OCI-LY7 (cell line): ENCODE measurements at regions not wholly inside any gene's neighbourhood (a gene's known extent, or its start where the extent isn't known, plus 50 kb on each side); places are given as distances from the start of the nearest gene placed in this dataset.

ENCODE experiments used
- BruUV-seq: library from RNA; stranded (reverse); fragments of 400-500 nt; replicated peaks from 2 replicates; lab custom pipeline; 2021; lab: Mats Ljungman, UMichigan
- CTCF ChIA-PET: fragments of 300-600 bp; sonication (Branson Sonifier 250); formaldehyde crosslinking; loops from one replicate; lab custom pipeline; 2022; ENCODE audit warnings: antibody characterized with exemption; ENCODE audit not compliant: unreplicated experiment; lab: Charles Lee
- POLR2A ChIA-PET: fragments of 300-600 bp; sonication (Branson Sonifier 250); formaldehyde crosslinking; loops from one replicate; lab custom pipeline; 2022; ENCODE audit warnings: antibody characterized with exemption; lab: Charles Lee
- DNase-seq: peaks from one replicate; pipeline ENCODE4 v3.0.0-alpha.2; 2015; ENCODE audit warnings: low spot score
- H2AFZ ChIP-seq: fragments of 200-600 bp; sonication (generic), shearing (Covaris generic); 2 replicates; pipeline ENCODE4 v1.6.1; 2014; ENCODE audit warnings: mild to moderate bottlenecking, antibody characterized with exemption, low read length, moderate library complexity
- H3K27ac ChIP-seq: fragments of 200-600 bp; sonication (generic); 2 replicates; pipeline ENCODE4 v1.5.1; 2014; ENCODE audit warnings: mixed run types, low read depth, mild to moderate bottlenecking, moderate library complexity, low read length, inconsistent platforms; ENCODE audit not compliant: poor library complexity, severe bottlenecking
- H3K36me3 ChIP-seq: fragments of 200-600 bp; sonication (generic); 2 replicates; pipeline ENCODE4 v1.6.1; 2014; ENCODE audit warnings: mild to moderate bottlenecking, antibody characterized with exemption, low read length, moderate library complexity, mixed read lengths; ENCODE audit not compliant: insufficient read depth
- H3K4me1 ChIP-seq: fragments of 200-600 bp; sonication (generic); 2 replicates; pipeline ENCODE4 v1.5.1; 2014; ENCODE audit warnings: mild to moderate bottlenecking, low read length; ENCODE audit not compliant: insufficient read depth, poor library complexity, severe bottlenecking
- H3K4me2 ChIP-seq: fragments of 200-600 bp; sonication (generic); 2 replicates; pipeline ENCODE4 v1.6.1; 2014; ENCODE audit warnings: mild to moderate bottlenecking, low read length
- H3K4me3 ChIP-seq: fragments of 200-600 bp; sonication (generic); 2 replicates; pipeline ENCODE4 v1.5.1; 2014; ENCODE audit warnings: mild to moderate bottlenecking, low read depth, low read length; ENCODE audit not compliant: poor library complexity, severe bottlenecking
- H3K79me2 ChIP-seq: fragments of 200-600 bp; sonication (generic); 2 replicates; pipeline ENCODE4 v1.6.1; 2016; ENCODE audit warnings: low read depth, mild to moderate bottlenecking, low read length, moderate library complexity, mixed read lengths; ENCODE audit not compliant: insufficient read depth
- H3K9me2 ChIP-seq: fragments of 200-600 bp; sonication (generic); 2 replicates; pipeline ENCODE4 v1.6.1; 2016; ENCODE audit warnings: mild to moderate bottlenecking, low read length, mixed read lengths; ENCODE audit not compliant: insufficient read depth
- H3K9me3 ChIP-seq: fragments of 200-600 bp; sonication (generic); 2 replicates; pipeline ENCODE4 v1.6.1; 2014; ENCODE audit warnings: mild to moderate bottlenecking, mixed run types, low read length, mixed read lengths
- H4K20me1 ChIP-seq: fragments of 200-600 bp; sonication (generic); 2 replicates; pipeline ENCODE4 v1.6.1; 2014; ENCODE audit warnings: mild to moderate bottlenecking, antibody characterized with exemption, low read length, moderate library complexity, mixed read lengths; ENCODE audit not compliant: insufficient read depth
- CTCF ChIP-seq: fragments of 200-600 bp; sonication (generic); conservative IDR thresholded peaks from 2 replicates; pipeline ENCODE4 v1.5.1; 2014; ENCODE audit warnings: mild to moderate bottlenecking, antibody characterized with exemption, low read length, moderate library complexity, mixed read lengths
- EZH2phosphoT487 ChIP-seq: fragments of 200-600 bp; sonication (generic); IDR thresholded peaks from 2 replicates; pipeline ENCODE4 v1.6.1; 2018; ENCODE audit warnings: low read depth, borderline replicate concordance, mild to moderate bottlenecking, mixed run types, antibody characterized with exemption, low read length, moderate library complexity, mixed read lengths
- intact Hi-C: fragments of 100-400 bp; cut with micrococcal nuclease; formaldehyde crosslinking; loops from one replicate; pipeline ENCODE4 v1.10.0; 2022; ENCODE audit not compliant: unreplicated experiment

DNA sequence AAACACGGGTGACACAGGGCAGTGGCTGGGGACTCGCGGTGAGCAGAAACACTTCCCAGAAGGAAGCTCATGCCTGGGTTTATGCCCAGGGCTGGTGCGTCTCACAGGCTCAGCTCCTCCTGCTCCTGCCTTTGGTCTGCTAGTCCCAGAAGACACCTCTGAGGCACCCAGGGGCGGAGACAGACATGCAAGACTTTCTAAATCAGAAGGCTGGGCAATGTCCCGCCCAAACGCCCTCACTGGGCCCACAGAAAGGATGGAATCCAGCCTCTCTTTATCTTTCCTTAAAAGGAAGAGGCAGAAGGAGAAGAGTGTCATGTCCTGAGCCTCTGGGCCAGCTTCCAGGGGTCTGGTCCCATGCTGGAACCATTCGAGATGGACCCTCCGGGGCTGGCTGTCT lies 197.7 kb upstream of the RPL38 start:
- CTCF ChIA-PET, result no interaction called here
- DNase-seq, result no peak
- no peak for TF ChIP-seq CTCF
- TF ChIP-seq EZH2phosphoT487, result no peak
- BruUV-seq, result no TSS peak
- H3K4me3 ChIP-seq, result no peak overlapping the region
- no peaks in the 10 kb centered on the region for H3K79me2 ChIP-seq
- H4K20me1 ChIP-seq, result no peaks in the 10 kb centered on the region
- H2AFZ ChIP-seq, result no peak overlapping the region
- no peaks in the 10 kb centered on the region for H3K4me1 ChIP-seq
- H3K9me3 ChIP-seq, result no peaks in the 10 kb centered on the region
- no peak overlapping the region for H3K4me2 ChIP-seq
- POLR2A ChIA-PET, result interaction anchor here (1.3 kb wide), 1 partner anchor 10 kb away, joined by 3 read pairs; no protein-coding TSS in a partner anchor
- intact Hi-C loops, result no loop called here
- no peaks in the 10 kb centered on the region for H3K9me2 ChIP-seq
- no peak overlapping the region for H3K27ac ChIP-seq
- no peaks in the 10 kb centered on the region for H3K36me3 ChIP-seq

- Histone ChIP-seq H3K4me3 (no peak overlapping the region), H3K36me3 (no peaks in the 10 kb centered on the region), H3K4me2 (no peak overlapping the region), H3K27ac (no peak overlapping the region), H4K20me1 (no peaks in the 10 kb centered on the region), H3K4me1 (no peaks in the 10 kb centered on the region), H3K9me2 (no peaks in the 10 kb centered on the region), H3K9me3 (no peaks in the 10 kb centered on the region), H2AFZ (no peak overlapping the region), H3K79me2 (no peaks in the 10 kb centered on the region)
- intact Hi-C loops, result no loop called here
- no peak for DNase-seq
- BruUV-seq, result no TSS peak
- TF ChIP-seq CTCF (no peak), EZH2phosphoT487 (no peak)
- ChIA-PET POLR2A (interaction anchor here (1.3 kb wide), 1 partner anchor 9 kb away, joined by 3 read pairs; no protein-coding TSS in a partner anchor), CTCF (no interaction called here)
Measured at GRCh38 chr17:74006371-74006770, 197.1 kb upstream of the RPL38 start.

- DNase-seq, result peak; percentile 40
- no peak overlapping the region for H3K4me2 ChIP-seq
- H3K9me2 ChIP-seq, result no peaks in the 10 kb centered on the region
- CTCF ChIA-PET, result no interaction called here
- H4K20me1 ChIP-seq, result no peaks in the 10 kb centered on the region
- no peaks in the 10 kb centered on the region for H3K4me1 ChIP-seq
- no peaks in the 10 kb centered on the region for H3K36me3 ChIP-seq
- no peaks in the 10 kb centered on the region for H3K79me2 ChIP-seq
- no peak overlapping the region for H3K4me3 ChIP-seq
- no peak overlapping the region for H2AFZ ChIP-seq
- POLR2A ChIA-PET, result interaction anchor here (1.2 to 1.3 kb wide), 2 partner anchors 12 to 50 kb away, joined by 4 to 5 read pairs; no protein-coding TSS in a partner anchor
- intact Hi-C loops, result no loop called here
- no peak overlapping the region for H3K27ac ChIP-seq
- BruUV-seq, result no TSS peak
- peak; percentile 73 for TF ChIP-seq CTCF
- TF ChIP-seq EZH2phosphoT487, result no peak
- no peaks in the 10 kb centered on the region for H3K9me3 ChIP-seq
Measured at GRCh38 chr17:74008196-74008595, 195.3 kb upstream of the RPL38 start.
